Fibroblast of lung (primary cell): ENCODE measurements at regions not wholly inside any gene's neighbourhood (a gene's known extent, or its start where the extent isn't known, plus 50 kb on each side); places are given as distances from the start of the nearest gene placed in this dataset.

Source experiments
- CTCF ChIP-seq, 2 donors: IDR thresholded peaks in 1 of 2; conservative IDR thresholded peaks in 1 of 2; 1 replicate in 1 of 2; 2 replicates in 1 of 2; pipeline ENCODE4 v1.5.1; 2011 to 2012; ENCODE audit warnings: low read length in 2 of 2, control low read depth in 1 of 2, inconsistent platforms in 1 of 2, low read depth in 1 of 2, mild to moderate bottlenecking in 1 of 2
- EZH2 ChIP-seq: IDR thresholded peaks from 2 replicates; pipeline ENCODE4 v1.5.1; 2012; ENCODE audit warnings: low read length, control low read depth, mild to moderate bottlenecking; ENCODE audit errors: missing control alignments

- TF ChIP-seq CTCF (conservative IDR thresholded peaks at IDR 0.05 in 1 of 2, IDR thresholded peaks at IDR 0.05 in 1 of 2; ENCODE audit: low read depth in 1 of 2, low read length in 2 of 2), result no peak
- TF ChIP-seq EZH2, result no peak
Observed at GRCh38 chr6:149147195-149147594, 170.3 kb upstream of the TAB2 start.
